Tibial nerve (tissue), 4 donors: ENCODE measurements at regions not wholly inside any gene's neighbourhood (a gene's known extent, or its start where the extent isn't known, plus 50 kb on each side); places are given as distances from the start of the nearest gene placed in this dataset.

Source experiments
- DNase-seq, 2 donors: peaks; one replicate each; pipeline ENCODE4 v3.0.0-alpha.2; 2019; ENCODE audit warnings: low spot score in 2 of 2
- H3K27ac ChIP-seq, 4 donors: fragments of 200-600 bp; sonication (generic) in 3 of 4; one replicate each; pipeline ENCODE4 v1.5.1; 2017 to 2019; ENCODE audit warnings: mild to moderate bottlenecking in 1 of 4
- H3K27me3 ChIP-seq, 2 donors: fragments of 200-600 bp; sonication (generic) in 1 of 2; one replicate each; pipeline versions ENCODE4 v1.5.1 to v1.6.0; 2017 to 2019
- H3K36me3 ChIP-seq, 3 donors: fragments of 200-600 bp; sonication (generic); one replicate each; pipeline ENCODE4 v1.5.1; 2018 to 2019
- H3K4me1 ChIP-seq, 4 donors: fragments of 200-600 bp; sonication (generic) in 3 of 4; one replicate each; pipeline ENCODE4 v1.5.1; 2017 to 2019
- H3K4me3 ChIP-seq, 4 donors: fragments of 200-600 bp; sonication (generic) in 3 of 4; one replicate each; pipeline ENCODE4 v1.5.1; 2017 to 2019; ENCODE audit warnings: mild to moderate bottlenecking in 1 of 4, moderate library complexity in 1 of 4
- H3K9me3 ChIP-seq, 4 donors: fragments of 200-600 bp; sonication (generic) in 3 of 4; one replicate each; pipeline ENCODE4 v1.5.1; 2017 to 2019
- EP300 ChIP-seq, 2 donors: sonication (generic); formaldehyde crosslinking; IDR thresholded peaks; one replicate each; pipeline ENCODE4 v1.6.1; 2017; ENCODE audit warnings: antibody characterized with exemption in 2 of 2, mild to moderate bottlenecking in 1 of 2
- POLR2A ChIP-seq, 2 donors: fragments of 450-650 bp; IDR thresholded peaks; one replicate each; pipeline ENCODE4 v1.6.1; 2017; ENCODE audit warnings: antibody characterized with exemption in 2 of 2, mild to moderate bottlenecking in 2 of 2, moderate library complexity in 2 of 2
- WGBS, 2 donors: methylation state at CpG; one replicate each; pipeline ENCODE4 v1.1.5; 2018; 5-methylcytosine and 5-hydroxymethylcytosine counted together
- TF ChIP-seq, protein P1 (sequence below), 5 experiments: fragments of 200-600 bp in 3 of 5; fragments of 450-650 bp in 2 of 5; sonication (generic) in 3 of 5; IDR thresholded peaks; one replicate each; pipeline ENCODE4 v1.5.1; 2016 to 2019; ENCODE audit warnings: antibody characterized with exemption in 5 of 5, mild to moderate bottlenecking in 3 of 5, moderate library complexity in 2 of 5

DNA sequence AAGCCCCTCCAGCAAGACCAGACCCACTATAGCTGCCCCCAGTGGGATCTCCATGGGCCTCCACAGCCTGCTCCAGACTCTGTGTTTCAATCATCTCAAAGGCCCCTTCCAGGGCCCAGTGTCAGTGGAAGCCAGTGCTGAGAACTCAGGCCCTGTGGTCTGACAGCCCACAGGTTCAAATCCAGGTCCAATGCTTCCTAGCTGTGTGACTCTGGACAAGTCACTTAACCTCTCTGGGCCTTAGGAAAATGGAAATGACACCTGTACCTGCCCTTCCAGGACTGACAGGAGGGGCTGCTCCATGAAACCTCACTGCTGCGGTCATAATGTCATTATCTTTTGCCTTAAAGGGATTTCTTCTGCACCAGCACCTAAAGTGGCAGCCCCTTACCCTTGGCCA, 101.9 kb downstream of the NCOR2 start:
- peak overlapping the region in 1 of 4 donors; percentile 13 for H3K27ac ChIP-seq
- H3K27me3 ChIP-seq: no peaks in the 10 kb centered on the region
- peaks cover 0 to 79% (median 11%) of the 10 kb centered on the region in 3 donors for H3K36me3 ChIP-seq
- no peak for TF ChIP-seq EP300 (IDR thresholded peaks at IDR 0.05)
- peaks cover 0 to 31% (median 0%) of the 10 kb centered on the region in 4 donors for H3K4me1 ChIP-seq
- no peak for DNase-seq
- no peak overlapping the region for H3K4me3 ChIP-seq
- 100% methylated on average over 1 of the region's 1 CpG for WGBS, 2 donors
- H3K9me3 ChIP-seq: peaks cover 0 to 6% (median 0%) of the 10 kb centered on the region in 4 donors

DNA sequence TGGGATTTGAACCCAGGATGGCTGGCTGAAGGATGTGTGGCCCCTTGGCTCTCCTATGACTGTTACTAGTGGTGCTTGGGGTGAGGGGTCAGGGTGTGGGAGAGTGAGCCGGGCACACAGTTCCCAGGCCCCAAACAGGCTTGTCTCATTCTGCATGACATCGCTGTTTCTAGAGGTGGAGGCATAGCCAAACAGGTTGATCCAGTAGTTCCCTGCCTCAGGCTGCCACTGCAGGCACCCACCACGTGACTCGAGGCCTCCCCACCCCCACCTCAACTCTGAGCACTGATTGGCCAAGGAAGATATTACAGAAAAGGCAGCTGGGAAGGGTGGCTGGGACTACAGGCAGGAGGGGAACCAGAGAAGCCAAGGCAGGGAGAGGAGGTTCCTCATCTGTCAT, 102.6 kb downstream of the NCOR2 start:
- WGBS, 2 donors: 89 to 91% methylated on average over 4 of the region's 4 CpGs
- H3K27ac ChIP-seq: no peak overlapping the region
- no peak for DNase-seq
- H3K4me3 ChIP-seq: no peak overlapping the region
- H3K9me3 ChIP-seq: peaks cover 0 to 6% (median 0%) of the 10 kb centered on the region in 4 donors
- TF ChIP-seq POLR2A (IDR thresholded peaks at IDR 0.05) (no peak), EP300 (IDR thresholded peaks at IDR 0.05) (no peak)
- TF ChIP-seq, protein P1, sequence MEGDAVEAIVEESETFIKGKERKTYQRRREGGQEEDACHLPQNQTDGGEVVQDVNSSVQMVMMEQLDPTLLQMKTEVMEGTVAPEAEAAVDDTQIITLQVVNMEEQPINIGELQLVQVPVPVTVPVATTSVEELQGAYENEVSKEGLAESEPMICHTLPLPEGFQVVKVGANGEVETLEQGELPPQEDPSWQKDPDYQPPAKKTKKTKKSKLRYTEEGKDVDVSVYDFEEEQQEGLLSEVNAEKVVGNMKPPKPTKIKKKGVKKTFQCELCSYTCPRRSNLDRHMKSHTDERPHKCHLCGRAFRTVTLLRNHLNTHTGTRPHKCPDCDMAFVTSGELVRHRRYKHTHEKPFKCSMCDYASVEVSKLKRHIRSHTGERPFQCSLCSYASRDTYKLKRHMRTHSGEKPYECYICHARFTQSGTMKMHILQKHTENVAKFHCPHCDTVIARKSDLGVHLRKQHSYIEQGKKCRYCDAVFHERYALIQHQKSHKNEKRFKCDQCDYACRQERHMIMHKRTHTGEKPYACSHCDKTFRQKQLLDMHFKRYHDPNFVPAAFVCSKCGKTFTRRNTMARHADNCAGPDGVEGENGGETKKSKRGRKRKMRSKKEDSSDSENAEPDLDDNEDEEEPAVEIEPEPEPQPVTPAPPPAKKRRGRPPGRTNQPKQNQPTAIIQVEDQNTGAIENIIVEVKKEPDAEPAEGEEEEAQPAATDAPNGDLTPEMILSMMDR (IDR thresholded peaks at IDR 0.05): no peak
- H3K4me1 ChIP-seq: peaks cover 0 to 31% (median 0%) of the 10 kb centered on the region in 4 donors
- H3K27me3 ChIP-seq: no peaks in the 10 kb centered on the region
- H3K36me3 ChIP-seq: peaks cover 0 to 79% (median 11%) of the 10 kb centered on the region in 3 donors

DNA sequence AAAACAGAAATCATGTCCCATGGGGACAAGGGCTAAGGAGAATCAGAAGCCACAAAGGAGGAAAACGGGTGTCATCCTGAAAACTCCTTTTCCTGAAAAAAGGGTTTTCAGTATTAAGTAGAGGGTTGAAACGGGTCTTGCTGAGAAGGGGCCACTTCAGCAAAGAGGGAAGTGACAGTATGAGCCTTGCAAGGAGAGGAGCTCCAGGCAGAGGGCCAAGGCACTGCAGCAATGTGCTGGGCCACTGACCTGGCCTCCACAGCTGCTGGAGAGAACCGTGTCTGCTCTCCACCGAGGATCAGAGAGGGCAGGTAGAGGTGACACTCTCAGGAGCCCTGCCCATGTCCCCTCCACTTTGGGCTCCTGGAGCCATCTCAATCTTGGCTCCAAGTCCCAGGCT, 103.3 kb downstream of the NCOR2 start:
- Histone ChIP-seq H3K4me1 (peaks cover 0 to 31% (median 0%) of the 10 kb centered on the region in 4 donors), H3K27me3 (no peaks in the 10 kb centered on the region), H3K9me3 (peaks cover 0 to 1% (median 0%) of the 10 kb centered on the region in 4 donors), H3K4me3 (no peak overlapping the region), H3K27ac (peak overlapping the region in 1 of 4 donors; percentile 26), H3K36me3 (peaks cover 0 to 79% (median 7%) of the 10 kb centered on the region in 3 donors)
- no peak for TF ChIP-seq EP300 (IDR thresholded peaks at IDR 0.05)
- no peak for TF ChIP-seq POLR2A (IDR thresholded peaks at IDR 0.05)
- TF ChIP-seq, protein P1 (IDR thresholded peaks at IDR 0.05): no peak
- 26 to 41% methylated on average over 4 of the region's 4 CpGs for WGBS, 2 donors
- no peak for DNase-seq

DNA sequence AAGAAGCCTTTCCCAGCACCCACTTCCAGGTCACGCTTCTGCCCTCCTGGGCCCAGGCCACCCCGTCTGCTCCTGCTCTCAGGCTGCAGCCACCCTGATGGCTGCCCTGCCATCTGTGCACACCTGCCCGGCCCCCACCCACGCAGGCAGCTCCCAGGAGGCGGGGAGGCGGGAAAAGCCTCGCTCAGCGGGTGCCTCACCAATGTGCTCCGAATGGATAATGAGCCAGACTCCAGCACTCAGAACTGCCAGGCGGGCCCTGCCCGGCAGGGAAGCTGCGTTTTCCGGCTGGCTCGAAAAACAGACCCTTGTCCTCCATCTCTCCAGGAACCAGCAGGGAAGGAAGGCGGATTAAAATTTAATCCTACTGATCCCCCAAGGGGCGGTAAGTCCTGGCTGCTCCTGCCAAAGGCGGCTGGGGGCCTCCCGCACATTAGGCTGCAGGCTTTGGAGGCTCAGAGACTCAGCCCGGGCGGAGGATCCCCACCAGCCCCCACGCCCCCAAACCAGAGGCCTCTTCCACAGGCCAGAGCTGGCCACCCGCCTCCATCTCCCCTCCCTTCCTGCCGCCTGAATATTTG, 104.0 kb downstream of the NCOR2 start:
- WGBS, 2 donors: 62 to 77% methylated on average over 23 of the region's 23 CpGs
- no peaks in the 10 kb centered on the region for H3K27me3 ChIP-seq
- DNase-seq: no peak
- no peak overlapping the region for H3K4me3 ChIP-seq
- peaks cover 0 to 34% (median 2%) of the 10 kb centered on the region in 4 donors for H3K4me1 ChIP-seq
- peak overlapping the region in 1 of 4 donors; percentile 26 for H3K27ac ChIP-seq
- TF ChIP-seq POLR2A (IDR thresholded peaks at IDR 0.05) (no peak), EP300 (IDR thresholded peaks at IDR 0.05) (no peak)
- TF ChIP-seq, protein P1 (IDR thresholded peaks at IDR 0.05): no peak
- peaks cover 0 to 83% (median 5%) of the 10 kb centered on the region in 3 donors for H3K36me3 ChIP-seq
- no peaks in the 10 kb centered on the region for H3K9me3 ChIP-seq

DNA sequence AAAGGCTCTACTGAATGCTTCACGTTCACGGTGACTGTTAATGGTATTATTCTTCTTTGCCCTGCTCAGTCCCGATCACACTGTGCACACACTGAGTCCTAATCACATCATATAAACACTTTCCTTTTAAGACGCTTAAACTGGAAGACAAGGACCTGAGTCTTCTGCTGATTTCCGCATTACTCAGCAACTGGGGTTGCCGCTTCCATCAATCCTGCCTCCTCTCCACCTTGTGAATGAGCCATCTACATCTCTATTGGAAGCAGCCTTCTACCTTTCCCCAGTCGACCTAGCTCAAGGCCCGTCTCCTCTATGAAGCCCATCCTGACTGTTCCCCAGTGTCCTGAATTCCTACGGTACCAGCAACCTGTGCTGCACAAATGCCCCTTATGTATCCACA, 104.7 kb downstream of the NCOR2 start:
- WGBS, 2 donors: 69 to 72% methylated on average over 9 of the region's 9 CpGs
- H3K27me3 ChIP-seq: no peaks in the 10 kb centered on the region
- peak overlapping the region in 1 of 4 donors; percentile 26 for H3K27ac ChIP-seq
- H3K9me3 ChIP-seq: no peaks in the 10 kb centered on the region
- DNase-seq: no peak
- H3K4me1 ChIP-seq: peaks cover 2 to 41% (median 9%) of the 10 kb centered on the region in 4 donors
- H3K36me3 ChIP-seq: peaks cover 0 to 84% (median 5%) of the 10 kb centered on the region in 3 donors
- TF ChIP-seq, protein P1 (IDR thresholded peaks at IDR 0.05): no peak
- no peak for TF ChIP-seq POLR2A (IDR thresholded peaks at IDR 0.05)
- no peak overlapping the region for H3K4me3 ChIP-seq
